Dendritic cell treated with granulocyte-macrophage colony-stimulating factor and Interleukin-4, amounts not matched to agents 40 ng/mL and 50 ng/mL, for 4 days (primary cell): ENCODE measurements at regions not wholly inside any gene's neighbourhood (a gene's known extent, or its start where the extent isn't known, plus 50 kb on each side); places are given as distances from the start of the nearest gene placed in this dataset.

Source experiments
- H3K27ac Mint-ChIP-seq: one replicate; pipeline ENCODE4 v1.8.0; 2022; ENCODE audit warnings: mild to moderate bottlenecking, mixed read lengths
- H3K27me3 Mint-ChIP-seq: one replicate; pipeline ENCODE4 v1.8.0; 2022; ENCODE audit warnings: mild to moderate bottlenecking, mixed read lengths
- H3K36me3 Mint-ChIP-seq: one replicate; pipeline ENCODE4 v1.8.0; 2022; ENCODE audit warnings: low read depth, mixed read lengths
- H3K4me1 Mint-ChIP-seq: one replicate; pipeline ENCODE4 v1.8.0; 2022; ENCODE audit warnings: low read depth, mixed read lengths
- H3K4me3 Mint-ChIP-seq: one replicate; pipeline ENCODE4 v1.8.0; 2022; ENCODE audit warnings: mild to moderate bottlenecking, moderate library complexity, mixed read lengths
- H3K9me3 Mint-ChIP-seq: one replicate; pipeline ENCODE4 v1.8.0; 2022; ENCODE audit warnings: mixed read lengths
- intact Hi-C: fragments of 100-400 bp; cut with micrococcal nuclease; formaldehyde crosslinking; loops from one replicate; pipeline ENCODE4 v1.15.0; 2022

GRCh38 chr15:47974724-47975123 lies 146.1 kb upstream of the SLC24A5 start:
- no peaks in the 10 kb centered on the region for H3K9me3 Mint-ChIP-seq
- H3K27ac Mint-ChIP-seq = no peak overlapping the region
- H3K36me3 Mint-ChIP-seq = no peaks in the 10 kb centered on the region
- peaks cover 3% of the 10 kb centered on the region for H3K27me3 Mint-ChIP-seq
- H3K4me3 Mint-ChIP-seq = no peak overlapping the region
- intact Hi-C loops = no loop called here
- no peaks in the 10 kb centered on the region for H3K4me1 Mint-ChIP-seq

DNA sequence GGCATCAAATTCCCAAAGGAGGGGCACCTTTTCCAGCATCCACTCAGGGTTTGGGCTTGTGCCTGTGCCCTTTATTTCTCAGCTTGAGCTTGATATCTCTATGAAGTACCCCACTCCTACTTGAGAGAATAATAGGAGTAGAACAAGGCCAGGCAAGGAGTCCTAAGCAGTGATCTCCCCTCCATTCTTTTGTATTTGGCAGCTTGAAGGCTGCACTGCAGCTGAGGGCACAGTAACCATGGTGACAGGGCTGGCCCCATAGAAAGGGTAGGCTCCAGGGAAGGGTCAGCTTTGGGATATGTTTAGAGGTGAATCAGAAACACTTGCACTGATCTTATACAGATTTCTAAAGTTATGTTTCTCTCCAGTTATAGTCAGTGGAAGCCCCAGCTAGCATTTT lies 145.4 kb upstream of the SLC24A5 start:
- intact Hi-C loops = no loop called here
- Mint-ChIP-seq H3K27me3 (peaks cover 3% of the 10 kb centered on the region), H3K9me3 (no peaks in the 10 kb centered on the region), H3K27ac (no peak overlapping the region), H3K4me1 (no peaks in the 10 kb centered on the region), H3K36me3 (no peaks in the 10 kb centered on the region), H3K4me3 (no peak overlapping the region)

- Mint-ChIP-seq H3K27ac (no peak overlapping the region), H3K4me1 (peaks cover 10% of the 10 kb centered on the region), H3K9me3 (no peaks in the 10 kb centered on the region), H3K27me3 (peaks cover 2% of the 10 kb centered on the region), H3K36me3 (no peaks in the 10 kb centered on the region), H3K4me3 (no peak overlapping the region)
- intact Hi-C loops = loop anchor here (10.0 kb wide), 2 partner anchors 269 to 1669 kb away; partner anchors contain the start of gene SEMA6D
Observed at GRCh38 chr15:47983533-47983932, 137.3 kb upstream of the SLC24A5 start.

DNA sequence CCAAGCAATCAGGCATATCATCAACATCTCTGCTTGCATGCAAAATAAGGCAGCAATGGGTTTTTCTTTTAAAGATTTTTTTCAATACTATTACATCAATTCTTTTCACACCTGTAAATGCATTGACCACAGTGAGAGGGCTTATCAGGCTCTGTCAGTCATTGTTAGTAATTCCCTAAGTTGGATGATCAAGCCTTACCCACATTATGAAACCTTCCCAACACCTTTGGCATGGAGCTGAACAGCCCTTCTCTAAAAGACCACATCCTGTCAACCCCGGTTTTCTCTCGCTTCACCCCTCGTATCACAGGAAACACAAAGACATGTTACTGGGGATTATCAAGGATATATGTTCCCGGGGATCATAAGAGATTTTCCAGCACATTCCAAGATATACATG lies 135.2 kb upstream of the SLC24A5 start:
- no peak overlapping the region for H3K4me3 Mint-ChIP-seq
- intact Hi-C loops = loop anchor here (10.0 kb wide), 2 partner anchors 271 to 1671 kb away; partner anchors contain the start of gene SEMA6D
- peaks cover 10% of the 10 kb centered on the region for H3K4me1 Mint-ChIP-seq
- H3K27ac Mint-ChIP-seq = no peak overlapping the region
- H3K9me3 Mint-ChIP-seq = no peaks in the 10 kb centered on the region
- no peaks in the 10 kb centered on the region for H3K36me3 Mint-ChIP-seq
- H3K27me3 Mint-ChIP-seq = peaks cover 2% of the 10 kb centered on the region

- intact Hi-C loops = loop anchor here (10.0 kb wide), 2 partner anchors 273 to 1673 kb away; partner anchors contain the start of gene SEMA6D
- Mint-ChIP-seq H3K27ac (no peak overlapping the region), H3K36me3 (no peaks in the 10 kb centered on the region), H3K4me1 (peaks cover 10% of the 10 kb centered on the region), H3K9me3 (no peaks in the 10 kb centered on the region), H3K27me3 (peaks cover 2% of the 10 kb centered on the region), H3K4me3 (no peak overlapping the region)
Observed at GRCh38 chr15:47987461-47987860, 133.3 kb upstream of the SLC24A5 start.

DNA sequence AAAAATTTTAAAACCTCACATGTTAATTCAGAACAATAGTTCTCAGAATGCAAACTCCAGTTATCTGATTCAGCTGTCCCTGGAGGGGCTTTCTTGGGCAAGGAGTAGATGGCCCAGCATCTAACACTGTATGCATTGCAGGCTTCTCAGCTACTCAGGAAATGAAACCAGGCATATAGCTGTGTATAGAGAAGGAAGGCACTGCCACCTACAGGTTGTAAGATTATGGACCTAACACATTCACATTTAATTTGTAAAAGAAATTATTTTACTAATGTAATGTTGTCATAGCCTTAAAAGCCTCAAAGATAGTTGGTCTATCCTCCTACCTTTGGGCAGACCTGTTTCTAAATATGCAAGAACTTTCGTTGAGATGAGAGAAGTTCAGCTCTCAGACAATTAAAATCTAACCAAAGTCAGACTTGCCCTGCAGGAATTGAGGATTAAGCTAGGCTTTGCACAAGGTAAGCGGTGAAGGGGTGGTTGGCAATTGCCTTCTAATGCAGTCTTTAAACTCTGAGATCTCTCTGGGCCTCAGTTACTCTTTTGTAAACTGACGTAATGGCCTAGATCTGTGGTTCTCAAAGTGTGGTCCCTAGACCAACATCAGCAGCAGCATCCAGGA lies 132.8 kb upstream of the SLC24A5 start:
- peaks cover 10% of the 10 kb centered on the region for H3K4me1 Mint-ChIP-seq
- H3K27ac Mint-ChIP-seq = no peak overlapping the region
- no peaks in the 10 kb centered on the region for H3K9me3 Mint-ChIP-seq
- H3K4me3 Mint-ChIP-seq = no peak overlapping the region
- intact Hi-C loops = loop anchor here (1.0 to 10.0 kb wide), 4 partner anchors 273 to 1673 kb away; partner anchors contain the start of gene SEMA6D
- peaks cover 2% of the 10 kb centered on the region for H3K27me3 Mint-ChIP-seq
- H3K36me3 Mint-ChIP-seq = no peaks in the 10 kb centered on the region

DNA sequence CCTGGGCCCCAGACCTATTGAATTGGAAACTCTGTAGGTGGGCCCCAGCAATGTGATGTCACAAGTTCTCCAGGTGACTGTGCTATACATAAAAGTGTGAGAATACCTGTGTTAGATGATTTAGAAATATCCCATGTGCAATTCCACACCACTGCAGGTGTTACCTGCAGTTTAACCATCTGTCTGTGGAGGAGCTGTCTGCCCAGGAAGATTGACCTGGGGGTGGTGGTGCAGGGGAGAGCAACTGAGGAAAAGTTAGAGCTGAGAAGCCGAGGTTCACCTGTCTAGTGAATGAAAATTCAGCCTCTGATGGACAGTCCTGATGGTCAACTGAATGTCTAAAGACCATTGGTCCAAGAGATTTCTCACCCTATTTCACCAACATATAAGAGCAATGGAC lies 132.2 kb upstream of the SLC24A5 start:
- Mint-ChIP-seq H3K4me3 (no peak overlapping the region), H3K9me3 (no peaks in the 10 kb centered on the region), H3K4me1 (peaks cover 10% of the 10 kb centered on the region), H3K36me3 (no peaks in the 10 kb centered on the region), H3K27me3 (peaks cover 2% of the 10 kb centered on the region), H3K27ac (no peak overlapping the region)
- intact Hi-C loops = loop anchor here (1.0 to 10.0 kb wide), 4 partner anchors 274 to 1674 kb away; partner anchors contain the start of gene SEMA6D

- Mint-ChIP-seq H3K36me3 (no peaks in the 10 kb centered on the region), H3K27ac (no peak overlapping the region), H3K27me3 (peaks cover 2% of the 10 kb centered on the region), H3K9me3 (no peaks in the 10 kb centered on the region), H3K4me3 (no peak overlapping the region), H3K4me1 (peaks cover 18% of the 10 kb centered on the region)
- intact Hi-C loops = no loop called here
Observed at GRCh38 chr15:47990821-47991220, 130.0 kb upstream of the SLC24A5 start.

DNA sequence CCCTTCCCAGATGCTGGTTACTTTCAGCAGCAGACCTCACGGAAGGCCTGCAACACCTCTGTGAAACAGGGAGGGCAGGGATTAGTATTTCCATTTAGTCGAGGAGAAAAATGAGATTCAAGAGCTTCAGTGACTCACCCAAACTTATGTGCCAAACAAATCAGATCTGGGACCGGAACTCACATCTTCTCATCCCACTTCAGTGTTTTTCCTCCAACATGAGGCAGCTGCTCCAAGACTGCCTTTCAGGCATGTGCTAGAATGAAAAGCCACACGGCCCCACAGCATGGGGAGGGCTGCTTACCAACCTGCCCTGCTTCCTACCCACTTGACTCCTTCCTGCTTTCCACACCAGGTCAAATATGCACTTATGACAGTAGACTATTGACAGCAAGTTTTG lies 129.4 kb upstream of the SLC24A5 start:
- Mint-ChIP-seq H3K4me3 (no peak overlapping the region), H3K27ac (no peak overlapping the region)
- intact Hi-C loops = no loop called here

GRCh38 chr15:47993051-47993450 lies 127.7 kb upstream of the SLC24A5 start:
- Mint-ChIP-seq H3K4me1 (peaks cover 26% of the 10 kb centered on the region), H3K36me3 (no peaks in the 10 kb centered on the region), H3K9me3 (no peaks in the 10 kb centered on the region), H3K27me3 (no peaks in the 10 kb centered on the region), H3K4me3 (no peak overlapping the region), H3K27ac (no peak overlapping the region)
- intact Hi-C loops = no loop called here

More for the DNA sequence above, 129.4 kb upstream of the SLC24A5 start:
- H3K36me3 Mint-ChIP-seq = no peaks in the 10 kb centered on the region
- no peaks in the 10 kb centered on the region for H3K9me3 Mint-ChIP-seq
- peaks cover 20% of the 10 kb centered on the region for H3K4me1 Mint-ChIP-seq
- peaks cover 2% of the 10 kb centered on the region for H3K27me3 Mint-ChIP-seq

- intact Hi-C loops = no loop called here
- Mint-ChIP-seq H3K4me1 (peaks cover 68% of the 10 kb centered on the region), H3K4me3 (no peak overlapping the region), H3K27me3 (no peaks in the 10 kb centered on the region), H3K27ac (no peak overlapping the region), H3K36me3 (no peaks in the 10 kb centered on the region), H3K9me3 (no peaks in the 10 kb centered on the region)
Observed at GRCh38 chr15:47997195-47998080, 123.4 kb upstream of the SLC24A5 start.

GRCh38 chr15:47998619-47999019 lies 122.2 kb upstream of the SLC24A5 start:
- Mint-ChIP-seq H3K4me1 (peaks cover 73% of the 10 kb centered on the region), H3K27ac (no peak overlapping the region), H3K27me3 (no peaks in the 10 kb centered on the region), H3K9me3 (no peaks in the 10 kb centered on the region), H3K36me3 (no peaks in the 10 kb centered on the region), H3K4me3 (no peak overlapping the region)
- intact Hi-C loops = no loop called here

GRCh38 chr15:48001393-48002039 lies 119.3 kb upstream of the SLC24A5 start:
- no peak overlapping the region for H3K4me3 Mint-ChIP-seq
- peak overlapping the region; percentile 74 for H3K27ac Mint-ChIP-seq

DNA sequence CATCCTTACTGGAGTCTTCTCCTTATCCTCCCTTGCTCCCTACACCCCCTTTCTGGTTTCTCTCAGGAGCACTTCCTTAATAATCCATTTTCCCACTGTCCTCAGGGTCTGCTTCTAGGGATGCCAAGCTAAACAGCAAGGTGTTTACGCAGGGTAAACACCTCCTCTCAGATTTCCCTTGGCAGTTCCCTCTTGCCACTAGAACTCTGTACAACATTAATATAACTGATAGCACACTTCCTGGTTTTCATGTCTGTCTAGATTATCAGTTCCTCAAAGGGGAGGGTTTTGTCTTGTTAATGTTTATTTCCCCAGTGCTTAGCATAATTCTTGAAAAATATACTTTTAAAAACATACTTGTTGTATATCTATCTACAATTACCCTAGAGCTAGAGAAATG lies 118.0 kb upstream of the SLC24A5 start:
- Mint-ChIP-seq H3K9me3 (no peaks in the 10 kb centered on the region), H3K4me1 (peaks cover 64% of the 10 kb centered on the region), H3K36me3 (no peaks in the 10 kb centered on the region), H3K4me3 (no peak overlapping the region), H3K27ac (peak overlapping the region; percentile 74), H3K27me3 (no peaks in the 10 kb centered on the region)
- intact Hi-C loops = no loop called here

More at GRCh38 chr15:48001393-48002039, 119.3 kb upstream of the SLC24A5 start:
- Mint-ChIP-seq H3K36me3 (no peaks in the 10 kb centered on the region), H3K9me3 (no peaks in the 10 kb centered on the region), H3K4me1 (peaks cover 73% of the 10 kb centered on the region), H3K27me3 (no peaks in the 10 kb centered on the region)
- intact Hi-C loops = no loop called here
